ENCODE measurements at regions not wholly inside any gene's neighbourhood (a gene's known extent, or its start where the extent isn't known, plus 50 kb on each side); places are given as distances from the start of the nearest gene placed in this dataset.

DNA sequence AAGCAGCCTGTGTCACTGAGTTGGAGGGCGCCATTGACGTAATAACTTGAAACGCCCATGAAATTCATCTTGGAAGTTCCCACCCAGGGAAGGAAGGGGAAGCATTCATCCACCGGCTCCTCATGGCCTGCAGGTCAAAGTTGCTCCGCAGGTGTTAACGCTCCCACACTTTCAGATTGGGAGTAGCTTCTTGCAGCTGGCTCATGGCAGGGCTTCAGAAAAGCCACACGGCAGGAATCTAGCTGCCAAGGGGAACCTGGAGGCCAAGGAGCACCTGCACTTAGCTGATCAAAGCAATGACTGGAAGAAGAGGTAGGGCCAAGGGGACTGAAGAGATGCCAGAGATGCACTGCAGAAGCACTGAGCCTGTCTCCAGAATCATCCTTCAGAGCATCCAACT lies 203.2 kb downstream of the ARHGAP12 start:
- dilution Hi-C loops (cut with HindIII; ENCODE audit: low sequenced_read_pairs, unreplicated experiment) = no loop called here
- Histone ChIP-seq H3K36me3 (ENCODE audit: control insufficient read depth, insufficient read depth, low read length) (no peaks in the 10 kb centered on the region), H2AK9ac (replicated peaks; ENCODE audit: low read depth, low read length, poor library complexity) (no peak overlapping the region), H2BK120ac (ENCODE audit: low read depth, low read length) (no peak overlapping the region), H2BK20ac (ENCODE audit: low read depth, low read length) (no peak overlapping the region), H3K9me3 (ENCODE audit: control insufficient read depth, insufficient read depth, low read length) (no peaks in the 10 kb centered on the region), H3K9me1 (ENCODE audit: insufficient read depth, low read length) (no peaks in the 10 kb centered on the region), H3K27ac (ENCODE audit: insufficient read depth, low read length) (no peak overlapping the region), H3K4me2 (ENCODE audit: low read depth, low read length) (no peak overlapping the region), H2AFZ (replicated peaks; ENCODE audit: low read length, poor library complexity) (no peak overlapping the region), H3K27me3 (ENCODE audit: control insufficient read depth, insufficient read depth, low read length) (no peaks in the 10 kb centered on the region), H2BK15ac (ENCODE audit: low read depth, low read length) (no peak overlapping the region), H4K8ac (ENCODE audit: low read depth in 2 of 2, low read length in 2 of 2) (no peak overlapping the region), H3K4me3 (ENCODE audit: insufficient read depth, low read depth, low read length) (no peak overlapping the region), H2AK5ac (ENCODE audit: low read depth, low read length) (no peak overlapping the region), H3K18ac (ENCODE audit: low read depth, low read length) (no peak overlapping the region), H2BK5ac (ENCODE audit: low read depth, low read length, poor library complexity, severe bottlenecking) (no peak overlapping the region), H4K5ac (ENCODE audit: low read depth, low read length) (no peak overlapping the region), H3K56ac (ENCODE audit: extremely low read depth, insufficient read depth, low read length) (no peak overlapping the region), H3K9ac (ENCODE audit: low read depth, low read length) (no peak overlapping the region), H4K91ac (ENCODE audit: insufficient read depth, low read depth, low read length) (no peak overlapping the region), H4K20me1 (ENCODE audit: insufficient read depth, low read length) (no peaks in the 10 kb centered on the region), H3K4ac (ENCODE audit: low read depth, low read length) (no peak overlapping the region), H3K79me1 (ENCODE audit: low read depth in 1 of 2, low read length in 2 of 2) (no peaks in the 10 kb centered on the region), H3K14ac (replicated peaks; ENCODE audit: low read depth, low read length) (no peak overlapping the region), H3K23ac (ENCODE audit: low read depth, low read length) (no peak overlapping the region), H3K4me1 (ENCODE audit: control insufficient read depth, insufficient read depth, low read length) (no peaks in the 10 kb centered on the region)
- intact Hi-C loops (cut with micrococcal nuclease) = no loop called here
- TF ChIP-seq MAZ (IDR thresholded peaks at IDR 0.05; ENCODE audit: borderline replicate concordance, low read depth, low read length) = no peak
- TF ChIP-seq POLR2A (IDR thresholded peaks at IDR 0.05; ENCODE audit: low read depth, low read length) = no peak
- no peak for TF ChIP-seq MXI1 (IDR thresholded peaks at IDR 0.05; ENCODE audit: borderline replicate concordance, low read depth, low read length)
- TF ChIP-seq CHD1 (IDR thresholded peaks at IDR 0.05; ENCODE audit: low read depth, low read length) = no peak
- TF ChIP-seq RCOR1 (IDR thresholded peaks at IDR 0.05; ENCODE audit: insufficient replicate concordance, low read length) = no peak
- CTCF ChIA-PET = no interaction called here
- no TSS peak for BruUV-seq (replicated peaks)
- POLR2A ChIA-PET (ENCODE audit: unreplicated experiment) = interaction anchor here (0.5 to 0.6 kb wide), 2 partner anchors 543 to 1809 kb away, joined by 3 to 4 read pairs; no protein-coding TSS in a partner anchor
- WGBS, 2 experiments (ENCODE audit: extremely low coverage in 2 of 2, insufficient read length in 1 of 2) = 88% methylated on average over 4 of the region's 7 CpGs; no CpG with 5 or more reads in 1 of the 2 experiments
- in situ Hi-C loops (cut with MboI; ENCODE audit: low sequenced_read_pairs) = no loop called here
- DNase-seq (no peak), ATAC-seq (ENCODE audit: low read depth) (no peak)
